Liver (tissue), 8 donors: ENCODE measurements at regions not wholly inside any gene's neighbourhood (a gene's known extent, or its start where the extent isn't known, plus 50 kb on each side); places are given as distances from the start of the nearest gene placed in this dataset.

Experiments
- DNase-seq: peaks from one replicate; pipeline ENCODE4 v3.0.0-alpha.2; 2017; ENCODE audit warnings: low spot score
- H3K27ac ChIP-seq, 2 donors: one replicate each; pipeline ENCODE4 v1.7.0; 2013; ENCODE audit warnings: inconsistent platforms in 2 of 2, low read length in 2 of 2, control low read depth in 1 of 2, low read depth in 1 of 2, mild to moderate bottlenecking in 1 of 2
- H3K27me3 ChIP-seq, 4 donors: one replicate each; pipeline versions ENCODE4 v1.6.1 to v1.7.0; 2013; ENCODE audit warnings: low read length in 3 of 4, inconsistent platforms in 1 of 4, mild to moderate bottlenecking in 1 of 4, moderate library complexity in 1 of 4; ENCODE audit not compliant: control insufficient read depth in 4 of 4, insufficient read depth in 4 of 4
- H3K36me3 ChIP-seq, 4 donors: one replicate each; pipeline versions ENCODE4 v1.6.1 to v1.7.0; 2013; ENCODE audit warnings: low read length in 3 of 4, mild to moderate bottlenecking in 3 of 4, low read depth in 1 of 4, moderate library complexity in 1 of 4; ENCODE audit not compliant: control insufficient read depth in 4 of 4, insufficient read depth in 3 of 4
- H3K4me1 ChIP-seq, 4 donors: one replicate each; pipeline versions ENCODE4 v1.6.1 to v1.7.0; 2013; ENCODE audit warnings: low read length in 3 of 4, mild to moderate bottlenecking in 3 of 4, moderate library complexity in 1 of 4; ENCODE audit not compliant: control insufficient read depth in 4 of 4, insufficient read depth in 4 of 4
- H3K4me3 ChIP-seq, 3 donors: one replicate each; pipeline versions ENCODE4 v1.6.1 to v1.7.0; 2013; ENCODE audit warnings: low read length in 3 of 3, control low read depth in 1 of 3, low read depth in 1 of 3, mild to moderate bottlenecking in 1 of 3
- H3K9ac ChIP-seq, 2 donors: one replicate each; pipeline ENCODE4 v1.7.0; 2013; ENCODE audit warnings: low read length in 2 of 2, mild to moderate bottlenecking in 2 of 2, moderate library complexity in 2 of 2, control low read depth in 1 of 2, low read depth in 1 of 2
- H3K9me3 ChIP-seq, 4 donors: one replicate each; pipeline versions ENCODE4 v1.6.1 to v1.7.0; 2013; ENCODE audit warnings: low read length in 3 of 4; ENCODE audit not compliant: control insufficient read depth in 4 of 4
- ATF3 ChIP-seq: IDR thresholded peaks from 2 replicates; pipeline ENCODE4 v1.6.1; 2016; ENCODE audit warnings: antibody characterized with exemption
- CTCF ChIP-seq: fragments of 150-350 bp; IDR thresholded peaks from 2 replicates; pipeline ENCODE4 v1.5.1; 2017; ENCODE audit warnings: improper control_type of control experiment, low read depth, low read length; ENCODE audit not compliant: missing input control
- EGR1 ChIP-seq, 2 donors: IDR thresholded peaks; 2 replicates each; pipeline ENCODE4 v1.6.1; 2016 to 2018; ENCODE audit warnings: antibody characterized with exemption in 2 of 2, low read depth in 2 of 2
- FOXA1 ChIP-seq: IDR thresholded peaks from 2 replicates; pipeline ENCODE4 v1.6.1; 2016; ENCODE audit warnings: antibody characterized with exemption
- GABPA ChIP-seq, 2 donors: IDR thresholded peaks in 1 of 2; conservative IDR thresholded peaks in 1 of 2; 2 replicates each; pipeline ENCODE4 v1.6.1; 2016; ENCODE audit warnings: antibody characterized with exemption in 2 of 2, mild to moderate bottlenecking in 1 of 2, moderate library complexity in 1 of 2
- HNF4A ChIP-seq, 2 donors: conservative IDR thresholded peaks; 2 replicates each; pipeline ENCODE4 v1.6.1; 2016; ENCODE audit warnings: antibody characterized with exemption in 2 of 2, mild to moderate bottlenecking in 2 of 2
- JUND ChIP-seq, 2 donors: IDR thresholded peaks; 2 replicates each; pipeline ENCODE4 v1.6.1; 2016; ENCODE audit warnings: antibody characterized with exemption in 2 of 2
- MAX ChIP-seq: IDR thresholded peaks from 2 replicates; pipeline ENCODE4 v1.6.1; 2016; ENCODE audit warnings: antibody characterized with exemption
- REST ChIP-seq: IDR thresholded peaks from 2 replicates; pipeline ENCODE4 v1.6.1; 2016; ENCODE audit warnings: antibody characterized with exemption, mild to moderate bottlenecking
- WGBS: extraction: QIAGEN DNeasy Blood & Tissue Kit; methylation state at CpG from one replicate; pipeline ENCODE4 v1.1.7; 2013; 5-methylcytosine and 5-hydroxymethylcytosine counted together
- donor health status: healthy.
- donor health status: healthy.
- donor health status: healthy.
- donor health status: healthy.
- donor health status: healthy.

- TF ChIP-seq JUND (IDR thresholded peaks at IDR 0.05): no peak
- no peak for TF ChIP-seq HNF4A (conservative IDR thresholded peaks at IDR 0.05)
- no peak for TF ChIP-seq MAX
- TF ChIP-seq FOXA1: no peak
- no peak for TF ChIP-seq EGR1 (IDR thresholded peaks at IDR 0.05; ENCODE audit: low read depth in 2 of 2)
- TF ChIP-seq GABPA (IDR thresholded peaks at IDR 0.05 in 1 of 2, conservative IDR thresholded peaks at IDR 0.05 in 1 of 2): no peak
- no peak for TF ChIP-seq REST
- H3K9ac ChIP-seq: no peak overlapping the region
- WGBS: 94% methylated on average over 2 of the region's 2 CpGs
Observed at GRCh38 chr21:16187603-16188301, 458.0 kb downstream of the USP25 start.

GRCh38 chr21:16192902-16193301 is 463.1 kb downstream of the USP25 start:
- no peak overlapping the region for H3K4me3 ChIP-seq
- H3K36me3 ChIP-seq: no peaks in the 10 kb centered on the region
- 92% methylated on average over 2 of the region's 2 CpGs for WGBS
- TF ChIP-seq REST (no peak), MAX (no peak), ATF3 (peak; percentile 29), CTCF (no peak)
- no peak overlapping the region for H3K9ac ChIP-seq
- no peak for DNase-seq
- H3K9me3 ChIP-seq: no peaks in the 10 kb centered on the region
- H3K27me3 ChIP-seq: no peaks in the 10 kb centered on the region
- H3K27ac ChIP-seq: no peak overlapping the region
- H3K4me1 ChIP-seq: peaks cover 1 to 12% (median 3%) of the 10 kb centered on the region in 4 donors

More at GRCh38 chr21:16187603-16188301, 458.0 kb downstream of the USP25 start:
- Histone ChIP-seq H3K4me3 (no peak overlapping the region), H3K9me3 (no peaks in the 10 kb centered on the region), H3K27ac (no peak overlapping the region), H3K36me3 (no peaks in the 10 kb centered on the region), H3K4me1 (no peaks in the 10 kb centered on the region), H3K27me3 (no peaks in the 10 kb centered on the region)
- DNase-seq: no peak
